HCT116 (cell line): ENCODE measurements at regions not wholly inside any gene's neighbourhood (a gene's known extent, or its start where the extent isn't known, plus 50 kb on each side); places are given as distances from the start of the nearest gene placed in this dataset.

Experiments
- ATAC-seq: fragments of 200-7000 bp; cut with Tn5 transposase; 2 replicates; pipeline ENCODE4 v1.9.1; 2020; ENCODE audit warnings: mild to moderate bottlenecking, moderate library complexity
- BruUV-seq: library from RNA; stranded (reverse); fragments of 400-500 nt; replicated peaks from 2 replicates; lab custom pipeline; 2021; lab: Mats Ljungman, UMichigan
- CTCF ChIA-PET: fragments of 300-600 bp; sonication (Branson Sonifier 250); formaldehyde crosslinking; loops from one replicate; lab custom pipeline; 2021; ENCODE audit warnings: antibody characterized with exemption; lab: Charles Lee
- POLR2A ChIA-PET: fragments of 300-600, 350-600 bp; sonication (Branson Sonifier 250); formaldehyde crosslinking; loops from one replicate; lab custom pipeline; 2021; ENCODE audit warnings: antibody characterized with exemption; lab: Charles Lee
- RAD21 ChIA-PET, 2 experiments: fragments of 300-600 bp; sonication (Branson Sonifier 250); formaldehyde crosslinking; loops; one replicate each; lab custom pipeline; 2023; ENCODE audit warnings: low total read pairs in 2 of 2; ENCODE audit not compliant: uncharacterized antibody in 2 of 2, unreplicated experiment in 2 of 2, low non-redundant PET in 1 of 2; lab: Charles Lee
- DNase-seq: peaks from one replicate; pipeline ENCODE4 v3.0.0-alpha.2; 2010; ENCODE audit warnings: low read depth, low spot score
- H2AFZ ChIP-seq: fragments of 200-600 bp; shearing (Covaris generic), sonication (generic); 2 replicates; pipeline ENCODE4 v1.6.1; 2017; ENCODE audit warnings: low read depth, mixed run types, mixed read lengths, antibody characterized with exemption, low read length; ENCODE audit not compliant: poor library complexity, severe bottlenecking
- H3K27ac ChIP-seq: 2 replicates; pipeline ENCODE4 v1.5.1; 2012; ENCODE audit warnings: low read depth, low read length
- H3K27me3 ChIP-seq: fragments of 200-600 bp; sonication (generic); 2 replicates; pipeline ENCODE4 v1.6.1; 2016; ENCODE audit warnings: mixed run types, low read length, mixed read lengths; ENCODE audit not compliant: insufficient read depth
- H3K36me3 ChIP-seq, 2 experiments: fragments of 200-500 bp in 1 of 2; fragments of 200-600 bp in 1 of 2; sonication (Bioruptor generic) in 1 of 2; sonication (generic) in 1 of 2; 2 replicates each; pipeline versions ENCODE4 v1.5.1 to v1.6.1; 2014 to 2016; ENCODE audit warnings: low read length in 2 of 2, inconsistent platforms in 1 of 2, mixed read lengths in 1 of 2, mixed run types in 1 of 2; ENCODE audit not compliant: insufficient read depth in 2 of 2, control insufficient read depth in 1 of 2
- H3K4me1 ChIP-seq, 2 experiments: fragments of 200-600 bp in 1 of 2; sonication (generic) in 1 of 2; 2 replicates each; pipeline versions ENCODE4 v1.5.1 to v1.6.1; 2012 to 2017; ENCODE audit warnings: low read length in 2 of 2, inconsistent platforms in 1 of 2, mild to moderate bottlenecking in 1 of 2, mixed read lengths in 1 of 2, mixed run types in 1 of 2, moderate library complexity in 1 of 2; ENCODE audit not compliant: insufficient read depth in 2 of 2, control insufficient read depth in 1 of 2
- H3K4me2 ChIP-seq: fragments of 200-600 bp; sonication (generic); 2 replicates; pipeline ENCODE4 v1.6.1; 2017; ENCODE audit warnings: mixed run types, low read length, mixed read lengths
- H3K4me3 ChIP-seq, 2 experiments: fragments of 200-600 bp in 1 of 2; sonication (generic) in 1 of 2; replicated peaks in 1 of 2; 2 replicates each; pipeline ENCODE4 v1.5.1; 2011 to 2016; ENCODE audit warnings: low read length in 2 of 2, control low read depth in 1 of 2, low read depth in 1 of 2, mild to moderate bottlenecking in 1 of 2, mixed read lengths in 1 of 2, mixed run types in 1 of 2
- H3K79me2 ChIP-seq: fragments of 200-600 bp; sonication (generic); 2 replicates; pipeline ENCODE4 v1.6.1; 2017; ENCODE audit warnings: mild to moderate bottlenecking, mixed run types, low read length, moderate library complexity, mixed read lengths; ENCODE audit not compliant: insufficient read depth
- H3K9ac ChIP-seq: fragments of 200-600 bp; sonication (generic); 2 replicates; pipeline ENCODE4 v1.6.1; 2016; ENCODE audit warnings: low read length, mixed read lengths
- H3K9me2 ChIP-seq: fragments of 200-600 bp; sonication (generic), shearing (Covaris generic); 2 replicates; pipeline ENCODE4 v1.6.1; 2017; ENCODE audit warnings: mixed run types, mild to moderate bottlenecking, moderate library complexity; ENCODE audit not compliant: insufficient read depth
- H3K9me3 ChIP-seq, 2 experiments: fragments of 200-500 bp in 1 of 2; fragments of 200-600 bp in 1 of 2; sonication (Bioruptor generic) in 1 of 2; sonication (generic) in 1 of 2; 2 replicates each; pipeline ENCODE4 v1.6.1; 2014 to 2017; ENCODE audit warnings: low read length in 2 of 2, mixed read lengths in 2 of 2, inconsistent platforms in 1 of 2, low read depth in 1 of 2, mild to moderate bottlenecking in 1 of 2, mixed run types in 1 of 2, moderate library complexity in 1 of 2; ENCODE audit not compliant: control insufficient read depth in 1 of 2, insufficient read depth in 1 of 2
- H4K20me1 ChIP-seq: fragments of 200-600 bp; sonication (generic), shearing (Covaris generic); 2 replicates; pipeline ENCODE4 v1.6.1; 2017; ENCODE audit warnings: mixed run types, mild to moderate bottlenecking, moderate library complexity; ENCODE audit not compliant: insufficient read depth
- ATF3 ChIP-seq: IDR thresholded peaks from 2 replicates; pipeline ENCODE4 v1.6.1; 2012
- CBX3 ChIP-seq: IDR thresholded peaks from 2 replicates; pipeline ENCODE4 v1.6.1; 2012; ENCODE audit warnings: low read depth
- ELF1 ChIP-seq: IDR thresholded peaks from 2 replicates; pipeline ENCODE4 v1.6.1; 2012; ENCODE audit warnings: low read depth, borderline replicate concordance
- EZH2 ChIP-seq: fragments of 200-600 bp; sonication (generic); IDR thresholded peaks from 2 replicates; pipeline ENCODE4 v1.6.1; 2017; ENCODE audit warnings: antibody characterized with exemption, mixed run types
- EZH2phosphoT487 ChIP-seq: fragments of 200-600 bp; IDR thresholded peaks from 2 replicates; pipeline ENCODE4 v1.6.1; 2018; ENCODE audit warnings: antibody characterized with exemption, borderline replicate concordance
- FOSL1 ChIP-seq: IDR thresholded peaks from 2 replicates; pipeline ENCODE4 v1.6.1; 2012; ENCODE audit warnings: low read depth
- POLR2A ChIP-seq: IDR thresholded peaks from 2 replicates; pipeline ENCODE4 v1.7.0; 2011; ENCODE audit warnings: borderline replicate concordance; ENCODE audit not compliant: insufficient read depth, insufficient read length; ENCODE audit errors: extremely low read depth
- RAD21 ChIP-seq: IDR thresholded peaks from 2 replicates; pipeline ENCODE4 v1.6.1; 2012; ENCODE audit warnings: low read depth, mild to moderate bottlenecking
- SIN3A ChIP-seq: IDR thresholded peaks from 2 replicates; pipeline ENCODE4 v1.6.1; 2012; ENCODE audit warnings: low read depth
- SP1 ChIP-seq: IDR thresholded peaks from 2 replicates; pipeline ENCODE4 v1.6.1; 2012; ENCODE audit warnings: low read depth
- SRF ChIP-seq: IDR thresholded peaks from 2 replicates; pipeline ENCODE4 v1.6.1; 2012; ENCODE audit warnings: low read depth
- TCF7L2 ChIP-seq: IDR thresholded peaks from 2 replicates; pipeline ENCODE4 v1.7.0; 2011; ENCODE audit warnings: borderline replicate concordance, inconsistent platforms; ENCODE audit not compliant: insufficient read depth, insufficient read length; ENCODE audit errors: extremely low read depth
- ZNF274 ChIP-seq: fragments of 200-500 bp; sonication (Bioruptor generic); IDR thresholded peaks from 2 replicates; pipeline ENCODE4 v1.6.1; 2014; ENCODE audit warnings: mild to moderate bottlenecking, low read depth, low read length, inconsistent platforms
- intact Hi-C: fragments of 100-400 bp; cut with micrococcal nuclease; formaldehyde crosslinking; loops from 2 replicates; pipeline ENCODE4 v1.10.0; 2022
- TF ChIP-seq, protein P1 (sequence below): IDR thresholded peaks from 2 replicates; pipeline ENCODE4 v1.6.1; 2011; ENCODE audit warnings: mild to moderate bottlenecking, low read length, moderate library complexity; ENCODE audit not compliant: insufficient replicate concordance; ENCODE audit errors: extremely low read depth
- TF ChIP-seq, protein P2 (sequence below): IDR thresholded peaks from 2 replicates; pipeline ENCODE4 v1.6.1; 2012
- TF ChIP-seq, protein P3 (sequence below): IDR thresholded peaks from 2 replicates; pipeline ENCODE4 v1.6.1; 2012; ENCODE audit warnings: low read depth

DNA sequence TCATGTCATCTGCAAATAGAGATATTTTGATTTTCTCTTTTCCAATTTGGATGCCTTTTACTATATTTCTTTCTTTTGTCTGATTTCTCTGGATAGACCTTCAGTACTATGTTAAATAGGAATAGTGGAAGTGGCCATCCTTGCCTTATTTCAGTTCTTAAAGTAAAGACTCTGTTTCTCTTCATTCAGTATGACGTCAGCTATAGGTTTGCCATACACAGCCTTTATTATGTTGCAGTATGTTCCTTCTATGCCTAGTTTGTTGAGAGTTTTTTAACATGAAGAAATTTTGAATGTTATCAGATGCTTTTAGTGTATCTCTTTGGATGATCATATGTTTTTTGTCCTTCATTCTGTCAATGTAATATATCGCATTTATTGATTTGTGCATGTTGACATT is 566.7 kb upstream of the ROBO1 start:
- intact Hi-C loops, result no loop called here
- no TSS peak for BruUV-seq
- RAD21 ChIA-PET, result no interaction called here

More for the DNA sequence above, 566.7 kb upstream of the ROBO1 start:
- ATAC-seq, result no peak
- no peak overlapping the region for H3K4me3 ChIP-seq
- no peaks in the 10 kb centered on the region; the same call in 1 of the 2 replicates for H4K20me1 ChIP-seq
- CTCF ChIA-PET, result no interaction called here
- H3K9ac ChIP-seq, result no peak overlapping the region
- DNase-seq, result no peak
- POLR2A ChIA-PET, result no interaction called here
- no peaks in the 10 kb centered on the region for H3K4me1 ChIP-seq
- H2AFZ ChIP-seq, result no peak overlapping the region
- H3K36me3 ChIP-seq, result no peaks in the 10 kb centered on the region
- no peak for TF ChIP-seq SP1
- TF ChIP-seq RAD21, result no peak
- no peak for TF ChIP-seq ZNF274
- no peak for TF ChIP-seq ATF3
- no peak for TF ChIP-seq POLR2A
- TF ChIP-seq, protein P1, sequence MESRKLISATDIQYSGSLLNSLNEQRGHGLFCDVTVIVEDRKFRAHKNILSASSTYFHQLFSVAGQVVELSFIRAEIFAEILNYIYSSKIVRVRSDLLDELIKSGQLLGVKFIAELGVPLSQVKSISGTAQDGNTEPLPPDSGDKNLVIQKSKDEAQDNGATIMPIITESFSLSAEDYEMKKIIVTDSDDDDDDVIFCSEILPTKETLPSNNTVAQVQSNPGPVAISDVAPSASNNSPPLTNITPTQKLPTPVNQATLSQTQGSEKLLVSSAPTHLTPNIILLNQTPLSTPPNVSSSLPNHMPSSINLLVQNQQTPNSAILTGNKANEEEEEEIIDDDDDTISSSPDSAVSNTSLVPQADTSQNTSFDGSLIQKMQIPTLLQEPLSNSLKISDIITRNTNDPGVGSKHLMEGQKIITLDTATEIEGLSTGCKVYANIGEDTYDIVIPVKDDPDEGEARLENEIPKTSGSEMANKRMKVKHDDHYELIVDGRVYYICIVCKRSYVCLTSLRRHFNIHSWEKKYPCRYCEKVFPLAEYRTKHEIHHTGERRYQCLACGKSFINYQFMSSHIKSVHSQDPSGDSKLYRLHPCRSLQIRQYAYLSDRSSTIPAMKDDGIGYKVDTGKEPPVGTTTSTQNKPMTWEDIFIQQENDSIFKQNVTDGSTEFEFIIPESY, result no peak
- TF ChIP-seq ELF1, result no peak
- TF ChIP-seq, protein P2, sequence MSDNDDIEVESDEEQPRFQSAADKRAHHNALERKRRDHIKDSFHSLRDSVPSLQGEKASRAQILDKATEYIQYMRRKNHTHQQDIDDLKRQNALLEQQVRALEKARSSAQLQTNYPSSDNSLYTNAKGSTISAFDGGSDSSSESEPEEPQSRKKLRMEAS, result no peak
- TF ChIP-seq CBX3, result no peak
- no peak for TF ChIP-seq EZH2
- no peak for TF ChIP-seq TCF7L2
- no peak for TF ChIP-seq SIN3A
- TF ChIP-seq EZH2phosphoT487, result no peak
- TF ChIP-seq FOSL1, result no peak
- no peak for TF ChIP-seq SRF
- TF ChIP-seq, protein P3, sequence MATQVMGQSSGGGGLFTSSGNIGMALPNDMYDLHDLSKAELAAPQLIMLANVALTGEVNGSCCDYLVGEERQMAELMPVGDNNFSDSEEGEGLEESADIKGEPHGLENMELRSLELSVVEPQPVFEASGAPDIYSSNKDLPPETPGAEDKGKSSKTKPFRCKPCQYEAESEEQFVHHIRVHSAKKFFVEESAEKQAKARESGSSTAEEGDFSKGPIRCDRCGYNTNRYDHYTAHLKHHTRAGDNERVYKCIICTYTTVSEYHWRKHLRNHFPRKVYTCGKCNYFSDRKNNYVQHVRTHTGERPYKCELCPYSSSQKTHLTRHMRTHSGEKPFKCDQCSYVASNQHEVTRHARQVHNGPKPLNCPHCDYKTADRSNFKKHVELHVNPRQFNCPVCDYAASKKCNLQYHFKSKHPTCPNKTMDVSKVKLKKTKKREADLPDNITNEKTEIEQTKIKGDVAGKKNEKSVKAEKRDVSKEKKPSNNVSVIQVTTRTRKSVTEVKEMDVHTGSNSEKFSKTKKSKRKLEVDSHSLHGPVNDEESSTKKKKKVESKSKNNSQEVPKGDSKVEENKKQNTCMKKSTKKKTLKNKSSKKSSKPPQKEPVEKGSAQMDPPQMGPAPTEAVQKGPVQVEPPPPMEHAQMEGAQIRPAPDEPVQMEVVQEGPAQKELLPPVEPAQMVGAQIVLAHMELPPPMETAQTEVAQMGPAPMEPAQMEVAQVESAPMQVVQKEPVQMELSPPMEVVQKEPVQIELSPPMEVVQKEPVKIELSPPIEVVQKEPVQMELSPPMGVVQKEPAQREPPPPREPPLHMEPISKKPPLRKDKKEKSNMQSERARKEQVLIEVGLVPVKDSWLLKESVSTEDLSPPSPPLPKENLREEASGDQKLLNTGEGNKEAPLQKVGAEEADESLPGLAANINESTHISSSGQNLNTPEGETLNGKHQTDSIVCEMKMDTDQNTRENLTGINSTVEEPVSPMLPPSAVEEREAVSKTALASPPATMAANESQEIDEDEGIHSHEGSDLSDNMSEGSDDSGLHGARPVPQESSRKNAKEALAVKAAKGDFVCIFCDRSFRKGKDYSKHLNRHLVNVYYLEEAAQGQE, result no peak
- H3K9me2 ChIP-seq, result no peaks in the 10 kb centered on the region
- no peaks in the 10 kb centered on the region for H3K79me2 ChIP-seq
- H3K4me2 ChIP-seq, result no peak overlapping the region
- H3K9me3 ChIP-seq, result peaks cover 14 to 32% of the 10 kb centered on the region in 2 experiments; a peak in 3 of 4 replicates
- H3K27me3 ChIP-seq, result no peaks in the 10 kb centered on the region
- H3K27ac ChIP-seq, result no peak overlapping the region
